ENCODE measurements at regions not wholly inside any gene's neighbourhood (a gene's known extent, or its start where the extent isn't known, plus 50 kb on each side); places are given as distances from the start of the nearest gene placed in this dataset.

GRCh38 chr5:50964746-50965653 lies 298.6 kb downstream of the PARP8 start:
- no peak for DNase-seq (ENCODE audit: low spot score)

DNA sequence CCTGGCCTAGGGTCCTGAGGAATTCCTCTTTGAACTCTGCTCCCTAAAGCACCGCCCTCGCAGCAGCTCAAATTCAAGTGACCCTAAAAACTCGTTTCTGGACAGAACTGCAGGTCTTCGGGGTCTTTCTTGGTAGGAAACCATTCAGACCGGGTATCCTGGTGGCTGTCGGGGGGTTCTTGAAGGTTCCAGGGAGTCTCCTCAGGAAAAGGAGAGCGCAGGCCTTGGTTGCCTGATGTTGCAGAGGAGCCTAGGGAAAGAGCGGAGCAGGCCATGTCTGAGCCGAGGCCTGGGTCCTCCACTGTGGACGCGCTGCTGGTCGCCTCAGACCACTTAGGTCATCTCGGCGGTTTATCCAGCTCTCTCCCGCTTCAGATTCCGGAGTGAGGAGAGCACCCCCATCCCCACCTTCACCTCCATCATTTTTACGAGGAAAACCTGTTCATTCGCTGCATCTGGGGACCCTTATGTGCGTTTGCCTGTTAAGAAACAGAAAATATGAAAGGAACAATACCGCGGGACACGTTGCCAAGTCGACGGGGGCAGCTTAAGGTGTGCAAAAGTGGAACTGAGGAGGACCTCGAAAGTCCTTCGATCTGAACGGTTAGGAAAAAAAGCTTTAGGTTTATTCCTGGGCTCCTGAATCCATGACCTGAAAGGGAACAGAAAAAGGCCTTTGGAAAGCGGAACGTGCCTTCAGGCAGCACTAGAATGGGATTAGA lies 299.4 kb downstream of the PARP8 start:
- no peak for DNase-seq (ENCODE audit: low spot score)

DNA sequence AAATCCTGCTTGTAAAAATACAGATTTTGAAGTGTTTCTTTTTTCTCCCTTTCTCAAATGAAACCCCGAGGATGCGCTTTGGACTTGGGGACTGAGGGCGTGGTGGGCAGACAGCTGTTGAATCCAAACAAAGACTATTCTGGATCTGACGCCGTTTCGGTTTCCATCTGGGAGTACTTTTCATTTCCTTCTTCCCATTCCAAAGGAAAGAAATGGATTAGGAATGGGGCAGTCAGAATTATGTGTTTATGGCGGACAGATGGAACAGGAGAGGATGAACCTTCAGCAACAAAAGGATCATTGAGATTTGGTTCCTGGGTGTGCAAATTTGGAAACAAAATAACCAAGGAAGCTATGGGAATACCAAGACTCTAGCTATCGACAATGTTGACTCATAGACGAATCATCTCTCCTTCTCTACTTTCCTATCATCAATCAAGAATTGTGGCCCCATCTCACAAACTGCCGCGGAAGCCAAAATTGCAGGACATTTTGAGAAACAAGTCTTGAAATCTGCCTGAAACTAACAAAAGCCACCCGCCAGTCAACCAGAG lies 300.6 kb downstream of the PARP8 start:
- no peak for DNase-seq (ENCODE audit: low spot score)

GRCh38 chr5:50967563-50968355 lies 301.3 kb downstream of the PARP8 start:
- no peak for DNase-seq (ENCODE audit: low spot score)

GRCh38 chr5:50968356-50969149 lies 302.1 kb downstream of the PARP8 start:
- no peak for DNase-seq (ENCODE audit: low spot score)

- DNase-seq (ENCODE audit: low spot score), result no peak
These were observed 303.0 kb downstream of the PARP8 start for GRCh38 chr5:50969151-50970031.

DNA sequence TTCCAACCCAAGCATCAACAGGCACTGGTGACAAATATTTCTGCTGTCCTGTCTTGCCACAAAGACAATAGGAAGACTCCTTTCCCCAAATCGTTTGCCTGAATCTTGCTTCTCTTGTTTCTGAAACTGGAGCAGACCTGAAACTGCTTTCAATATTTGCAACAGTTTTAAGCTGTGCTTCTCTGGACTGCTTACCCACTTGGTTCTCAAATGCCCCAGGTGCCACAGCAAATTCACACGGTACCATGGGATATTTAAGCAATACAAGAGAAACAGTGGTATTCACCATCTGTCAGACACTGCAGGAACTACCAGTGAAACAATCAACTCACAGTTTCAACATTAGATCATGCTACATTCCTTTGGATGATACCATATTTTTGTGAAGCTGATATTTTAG lies 309.4 kb downstream of the PARP8 start:
- no peak for DNase-seq (ENCODE audit: low spot score)

GRCh38 chr5:50978924-50979323 lies 312.5 kb downstream of the PARP8 start:
- DNase-seq (ENCODE audit: low spot score), result no peak

DNA sequence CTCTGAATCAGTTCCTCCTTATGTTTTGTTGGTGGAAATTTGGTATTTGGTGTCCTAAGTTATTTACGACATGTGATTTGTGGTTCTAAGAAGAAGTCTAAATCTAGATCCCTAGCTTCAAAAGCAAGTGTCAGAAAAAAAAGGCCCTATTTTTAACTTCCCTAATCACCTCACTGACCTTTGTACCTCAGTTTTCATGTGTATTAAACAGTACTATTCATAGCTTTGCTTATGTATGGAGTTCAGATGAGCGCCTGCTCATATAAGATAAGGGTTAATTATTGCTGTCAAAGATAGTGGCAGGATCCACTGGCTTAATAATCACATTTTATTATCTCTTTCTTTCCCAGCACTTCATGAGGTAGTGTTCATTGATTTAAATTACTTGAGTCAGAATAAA lies 318.2 kb downstream of the PARP8 start:
- DNase-seq (ENCODE audit: low spot score), result no peak

DNA sequence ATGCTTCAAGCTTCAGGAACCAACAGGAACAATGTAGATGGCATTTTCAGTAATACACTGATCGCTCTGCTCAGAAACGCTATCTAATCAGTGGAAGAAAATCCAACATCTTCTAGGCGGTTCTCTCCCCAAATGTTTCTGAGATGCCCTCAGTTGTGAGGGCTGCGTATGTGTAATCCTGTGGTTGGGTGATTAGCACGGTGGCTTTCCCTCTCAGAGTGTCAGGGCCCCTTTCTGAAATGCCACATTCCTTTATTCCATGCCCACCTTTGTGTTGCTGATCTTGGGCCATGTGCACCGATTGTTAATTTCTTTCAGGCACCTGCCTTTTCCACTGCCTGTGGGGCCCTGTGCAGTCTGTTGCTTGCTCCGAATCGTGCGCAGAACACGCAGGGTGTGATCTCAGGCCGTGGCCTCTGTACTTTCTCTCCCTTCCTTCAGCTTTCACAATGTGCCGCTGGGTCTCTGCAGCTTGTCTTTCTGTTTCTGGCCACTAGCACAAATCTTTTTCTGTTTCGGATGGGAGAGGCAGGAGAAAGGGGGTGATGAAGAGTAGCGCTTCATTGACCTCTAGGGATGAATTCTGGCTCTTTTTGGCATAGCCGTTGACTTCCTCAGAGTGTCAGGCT lies 324.0 kb downstream of the PARP8 start:
- DNase-seq (ENCODE audit: low spot score), result no peak

DNA sequence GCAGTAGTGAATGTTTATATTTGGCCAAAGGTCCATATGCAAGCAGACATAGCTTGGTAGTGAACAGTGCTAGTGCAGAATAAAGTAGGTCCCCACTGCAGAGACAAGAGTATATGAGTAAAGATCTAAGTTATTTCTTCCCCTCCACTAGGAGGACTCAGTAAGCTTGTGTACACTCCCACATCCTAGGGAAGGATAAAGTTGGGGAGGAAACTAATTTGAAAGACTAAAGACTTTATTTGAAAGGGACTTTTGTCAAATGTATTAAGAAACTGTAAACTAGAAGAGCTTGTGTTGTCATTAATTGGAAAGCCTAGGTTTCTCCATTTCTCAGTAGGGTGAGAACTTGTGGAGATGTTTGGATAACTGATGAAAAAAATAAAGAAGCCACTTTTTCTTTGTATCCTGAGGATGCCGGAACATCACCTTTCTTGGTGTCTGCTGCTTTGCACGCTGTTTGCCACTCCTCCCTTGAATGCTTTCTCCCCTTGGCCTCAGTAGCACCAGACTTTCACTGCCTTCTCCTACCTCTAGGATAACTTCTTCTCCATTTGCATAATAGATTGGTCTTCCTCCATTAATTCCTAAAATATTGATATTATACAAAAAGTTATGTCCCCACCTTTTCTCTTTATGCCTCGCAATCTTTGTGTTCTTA lies 329.0 kb downstream of the PARP8 start:
- DNase-seq (ENCODE audit: low spot score), result no peak

DNA sequence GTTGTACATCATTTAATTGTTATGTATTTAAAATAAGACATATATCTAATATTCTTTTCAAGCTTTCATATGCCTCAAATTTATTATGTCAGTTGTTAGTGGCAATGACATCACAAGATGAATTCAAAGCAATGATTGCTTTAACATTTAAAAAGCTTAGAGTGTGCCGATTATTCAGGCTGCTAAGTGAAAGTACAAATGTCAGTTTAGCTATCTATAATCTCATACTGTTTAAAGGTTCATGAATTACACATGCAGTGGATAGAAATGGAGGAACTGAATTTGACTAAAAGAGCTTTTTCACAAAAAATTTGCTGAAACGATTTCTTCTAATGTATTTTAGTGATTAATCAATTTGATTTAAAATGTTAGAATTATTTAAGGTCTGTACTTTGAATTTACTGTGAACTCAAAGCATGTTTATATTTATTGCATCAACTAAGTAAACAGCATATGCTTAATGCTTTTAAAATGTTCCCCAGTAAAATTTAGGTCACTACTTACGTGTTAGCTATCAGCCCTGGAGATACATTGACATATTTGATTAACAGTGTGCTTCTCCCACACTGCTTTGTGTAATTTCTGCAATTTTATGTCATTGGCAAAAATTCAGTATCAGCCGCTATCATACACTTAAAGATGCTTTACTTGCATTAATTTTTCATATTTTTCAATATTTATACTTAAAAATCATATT lies 334.9 kb downstream of the PARP8 start:
- no peak for DNase-seq (ENCODE audit: low spot score)

- DNase-seq (ENCODE audit: low spot score), result no peak
These were observed 335.9 kb downstream of the PARP8 start for GRCh38 chr5:51002368-51002767.

- DNase-seq (ENCODE audit: low spot score), result no peak
These were observed 346.6 kb downstream of the PARP8 start for GRCh38 chr5:51013036-51013435.

GRCh38 chr5:51018423-51018822 lies 352.0 kb downstream of the PARP8 start:
- DNase-seq (ENCODE audit: low spot score), result no peak

GRCh38 chr5:51024263-51024662 lies 357.8 kb downstream of the PARP8 start:
- no peak for DNase-seq (ENCODE audit: low spot score)

DNA sequence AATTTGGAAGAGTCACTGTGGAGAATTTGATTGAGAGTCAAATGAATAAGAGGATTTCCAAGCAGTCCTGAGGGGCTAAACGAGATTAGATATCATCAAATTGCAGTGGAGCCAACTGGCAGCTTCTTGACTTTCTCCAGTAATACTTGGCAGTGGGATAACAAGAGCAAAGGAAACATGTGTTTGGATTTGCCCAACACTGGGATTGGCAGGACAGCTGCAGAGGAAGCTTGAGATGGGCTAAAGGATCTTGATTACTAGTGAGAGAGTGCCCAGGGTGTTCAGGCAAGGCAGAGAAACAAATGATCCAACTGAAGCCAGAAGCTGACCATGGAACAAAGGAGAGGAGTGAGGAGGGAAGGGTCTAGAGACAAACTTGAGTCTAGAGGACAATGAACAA lies 356.0 kb upstream of the ISL1 start:
- no peak for DNase-seq (ENCODE audit: low spot score)

- no peak for DNase-seq (ENCODE audit: low spot score)
These were observed 354.9 kb upstream of the ISL1 start for GRCh38 chr5:51028394-51028793.

GRCh38 chr5:51033215-51033614 lies 350.0 kb upstream of the ISL1 start:
- peak; percentile 74 for DNase-seq (ENCODE audit: low spot score)
